Cardiac fibroblast (primary cell): ENCODE measurements at regions not wholly inside any gene's neighbourhood (a gene's known extent, or its start where the extent isn't known, plus 50 kb on each side); places are given as distances from the start of the nearest gene placed in this dataset.

Experiments used
- DNase-seq, 2 donors: peaks; one replicate each; pipeline versions ENCODE4 v3.0.0 to v3.0.0-alpha.2; 2010; ENCODE audit warnings: low read depth in 2 of 2
- H3K4me3 ChIP-seq, 2 donors: replicated peaks in 1 of 2; 1 replicate in 1 of 2; 2 replicates in 1 of 2; pipeline ENCODE4 v1.5.1; 2011; ENCODE audit warnings: low read depth in 2 of 2, low read length in 2 of 2, mild to moderate bottlenecking in 2 of 2, moderate library complexity in 1 of 2
- TF ChIP-seq, protein P1 (sequence below): IDR thresholded peaks from one replicate; pipeline ENCODE4 v1.5.1; 2011; ENCODE audit warnings: low read depth, mild to moderate bottlenecking, low read length, inconsistent platforms

DNA sequence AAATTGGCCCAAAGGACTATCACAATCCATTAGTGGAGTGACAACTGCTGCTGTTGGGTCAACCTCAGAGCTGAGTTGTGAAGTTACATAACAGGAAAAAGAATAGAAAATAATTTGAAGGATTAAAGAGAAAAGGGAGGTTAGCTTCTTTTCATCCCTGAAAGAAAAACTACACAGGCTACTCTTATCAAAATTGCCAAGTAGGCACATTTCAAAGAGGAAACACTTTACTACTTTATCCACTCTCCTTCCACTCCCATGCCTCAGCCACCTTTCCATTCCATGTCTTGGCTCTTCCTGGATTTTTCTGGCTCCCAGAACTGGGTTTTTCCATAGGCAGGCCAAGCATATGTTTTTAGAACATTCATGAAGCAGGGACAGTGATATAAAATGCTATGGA, 384.0 kb upstream of the RORA start:
- H3K4me3 ChIP-seq: no peak overlapping the region
- TF ChIP-seq, protein P1, sequence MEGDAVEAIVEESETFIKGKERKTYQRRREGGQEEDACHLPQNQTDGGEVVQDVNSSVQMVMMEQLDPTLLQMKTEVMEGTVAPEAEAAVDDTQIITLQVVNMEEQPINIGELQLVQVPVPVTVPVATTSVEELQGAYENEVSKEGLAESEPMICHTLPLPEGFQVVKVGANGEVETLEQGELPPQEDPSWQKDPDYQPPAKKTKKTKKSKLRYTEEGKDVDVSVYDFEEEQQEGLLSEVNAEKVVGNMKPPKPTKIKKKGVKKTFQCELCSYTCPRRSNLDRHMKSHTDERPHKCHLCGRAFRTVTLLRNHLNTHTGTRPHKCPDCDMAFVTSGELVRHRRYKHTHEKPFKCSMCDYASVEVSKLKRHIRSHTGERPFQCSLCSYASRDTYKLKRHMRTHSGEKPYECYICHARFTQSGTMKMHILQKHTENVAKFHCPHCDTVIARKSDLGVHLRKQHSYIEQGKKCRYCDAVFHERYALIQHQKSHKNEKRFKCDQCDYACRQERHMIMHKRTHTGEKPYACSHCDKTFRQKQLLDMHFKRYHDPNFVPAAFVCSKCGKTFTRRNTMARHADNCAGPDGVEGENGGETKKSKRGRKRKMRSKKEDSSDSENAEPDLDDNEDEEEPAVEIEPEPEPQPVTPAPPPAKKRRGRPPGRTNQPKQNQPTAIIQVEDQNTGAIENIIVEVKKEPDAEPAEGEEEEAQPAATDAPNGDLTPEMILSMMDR: no peak
- no peak for DNase-seq

DNA sequence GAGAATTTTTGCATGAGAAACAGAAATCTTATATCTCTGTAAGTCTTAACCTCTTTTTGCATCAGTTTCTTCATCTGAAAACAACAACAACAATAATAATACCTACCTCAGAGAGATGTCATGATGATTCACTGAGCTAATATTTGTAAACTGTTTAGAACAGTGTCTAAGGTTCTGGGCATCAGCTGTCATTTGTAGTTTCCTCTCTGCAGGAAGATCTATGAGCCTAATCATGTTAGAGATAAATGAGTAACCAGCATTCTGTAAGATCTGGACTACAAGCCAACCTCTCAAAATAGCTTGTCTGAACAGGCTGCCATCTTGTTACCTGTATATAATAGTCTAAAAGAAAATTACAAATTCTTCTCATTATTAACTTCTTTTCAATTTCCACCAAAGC, 383.0 kb upstream of the RORA start:
- no peak overlapping the region for H3K4me3 ChIP-seq
- TF ChIP-seq, protein P1: no peak
- DNase-seq: no peak

- DNase-seq: no peak
- no peak overlapping the region for H3K4me3 ChIP-seq
- TF ChIP-seq, protein P1: no peak
Measured at GRCh38 chr15:61605343-61605742, 376.2 kb upstream of the RORA start.

DNA sequence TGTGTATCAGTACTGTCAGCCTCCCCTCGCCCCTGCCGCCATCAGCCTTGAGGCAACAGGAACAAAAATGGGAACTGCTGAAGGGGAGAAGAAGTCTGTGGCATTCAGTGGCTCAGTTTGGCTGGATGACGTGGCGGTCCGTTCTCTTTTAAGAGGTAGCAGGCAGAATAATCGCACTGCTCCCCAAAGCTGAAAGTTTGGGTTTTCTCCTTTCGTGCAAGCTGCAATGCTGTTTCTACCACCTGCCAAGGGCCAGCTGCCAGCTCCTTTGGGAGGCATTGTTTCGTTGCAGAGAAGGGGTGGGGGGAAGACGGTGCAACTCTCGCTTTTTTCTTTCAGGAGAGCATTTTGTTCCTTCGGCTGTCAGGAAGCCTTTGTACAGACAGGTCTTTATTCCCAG, 369.6 kb upstream of the RORA start:
- no peak for DNase-seq
- TF ChIP-seq, protein P1: no peak
- no peak overlapping the region for H3K4me3 ChIP-seq

GRCh38 chr15:61584410-61584809, 355.3 kb upstream of the RORA start:
- DNase-seq: peak in 1 of 2 donors; percentile 10
- no peak overlapping the region for H3K4me3 ChIP-seq
- TF ChIP-seq, protein P1: no peak

GRCh38 chr15:61582092-61582491, 353.0 kb upstream of the RORA start:
- no peak for DNase-seq
- no peak overlapping the region for H3K4me3 ChIP-seq
- TF ChIP-seq, protein P1: no peak

DNA sequence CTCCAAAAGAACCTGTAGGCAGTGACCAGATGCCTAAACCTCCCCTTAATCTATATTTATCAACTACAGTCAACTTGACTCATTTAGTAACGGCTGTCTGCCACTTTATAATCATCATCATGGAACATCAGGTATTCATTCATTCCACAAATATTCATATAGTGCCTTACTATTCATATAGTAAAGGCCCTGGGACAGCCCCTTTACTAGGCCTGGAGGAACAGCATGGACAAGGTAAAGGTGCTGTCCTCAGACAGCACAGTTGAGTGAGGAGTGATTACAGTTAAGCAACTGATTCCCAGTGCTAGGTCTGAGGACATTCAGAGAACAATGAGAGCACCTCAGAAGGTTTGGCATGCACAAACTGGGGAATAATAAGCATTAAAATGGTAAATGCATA, 346.5 kb upstream of the RORA start:
- no peak for DNase-seq
- TF ChIP-seq, protein P1: no peak
- H3K4me3 ChIP-seq: no peak overlapping the region
